Testis (tissue), 2 donors: ENCODE measurements at regions not wholly inside any gene's neighbourhood (a gene's known extent, or its start where the extent isn't known, plus 50 kb on each side); places are given as distances from the start of the nearest gene placed in this dataset.

Experiments
- DNase-seq: peaks from one replicate; pipeline ENCODE4 v3.0.0-alpha.2; 2019
- H3K27ac ChIP-seq, 2 donors: fragments of 200-600 bp; sonication (generic); one replicate each; pipeline ENCODE4 v1.5.1; 2019
- H3K27me3 ChIP-seq: fragments of 200-600 bp; sonication (generic); one replicate; pipeline ENCODE4 v1.5.1; 2019
- H3K36me3 ChIP-seq: fragments of 200-600 bp; sonication (generic); one replicate; pipeline ENCODE4 v1.5.1; 2017; ENCODE audit warnings: low read depth; ENCODE audit errors: missing control alignments
- H3K4me1 ChIP-seq: fragments of 200-600 bp; sonication (generic); one replicate; pipeline ENCODE4 v1.5.1; 2019
- H3K4me3 ChIP-seq, 2 donors: fragments of 200-600 bp; sonication (generic); one replicate each; pipeline ENCODE4 v1.5.1; 2017 to 2019
- H3K9me3 ChIP-seq: fragments of 200-600 bp; sonication (generic); one replicate; pipeline ENCODE4 v1.5.1; 2017
- CTCF ChIP-seq, 3 experiments: fragments of 450-650 bp in 2 of 3; fragments of 200-600 bp in 1 of 3; sonication (generic) in 1 of 3; IDR thresholded peaks; one replicate each; pipeline ENCODE4 v1.5.1; 2016 to 2019; ENCODE audit warnings: antibody characterized with exemption in 3 of 3, mild to moderate bottlenecking in 2 of 3, moderate library complexity in 1 of 3
- POLR2A ChIP-seq: fragments of 450-650 bp; IDR thresholded peaks from one replicate; pipeline ENCODE4 v1.6.1; 2017; ENCODE audit warnings: antibody characterized with exemption, mild to moderate bottlenecking, moderate library complexity
- WGBS, 2 donors: methylation state at CpG; one replicate each; pipeline ENCODE4 v1.1.5; 2018; 5-methylcytosine and 5-hydroxymethylcytosine counted together
- intact Hi-C: fragments of 100-400 bp; cut with DNase I; formaldehyde crosslinking; loops from one replicate; pipeline ENCODE4 v1.15.1; 2023; ENCODE audit warnings: low total_unique reads

DNA sequence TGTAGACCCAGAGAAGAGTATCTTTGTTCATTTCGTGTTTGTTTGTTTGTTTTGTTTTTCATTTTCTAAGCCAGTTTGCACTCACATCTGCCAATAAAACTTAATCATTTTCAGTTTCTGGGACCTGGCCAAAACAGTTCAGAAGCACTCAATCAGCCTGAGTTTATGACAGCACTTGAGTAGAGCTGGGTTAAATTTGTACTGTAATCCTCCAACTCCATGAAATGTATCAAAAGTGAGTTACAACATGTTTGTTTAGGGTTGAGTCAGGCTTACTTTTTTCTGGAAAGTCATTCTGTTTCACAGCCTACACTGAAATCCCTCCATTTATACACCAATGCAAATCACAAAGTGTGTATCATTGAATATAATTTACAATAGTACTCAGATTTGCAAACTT, 91.9 kb downstream of the ZWINT start:
- Histone ChIP-seq H3K9me3 (no peaks in the 10 kb centered on the region), H3K4me3 (no peak overlapping the region), H3K4me1 (no peaks in the 10 kb centered on the region), H3K27ac (no peak overlapping the region), H3K36me3 (no peaks in the 10 kb centered on the region), H3K27me3 (no peaks in the 10 kb centered on the region)
- no peak for DNase-seq
- TF ChIP-seq POLR2A, result no peak
- TF ChIP-seq CTCF (IDR thresholded peaks at IDR 0.05), result no peak
- intact Hi-C loops, result no loop called here
- 47 to 59% methylated on average over 1 of the region's 1 CpG for WGBS, 2 donors

GRCh38 chr10:56266120-56266519, 94.9 kb downstream of the ZWINT start:
- intact Hi-C loops, result no loop called here

GRCh38 chr10:56258991-56259390, 102.1 kb downstream of the ZWINT start:
- no peaks in the 10 kb centered on the region for H3K4me1 ChIP-seq
- intact Hi-C loops, result no loop called here
- no peaks in the 10 kb centered on the region for H3K36me3 ChIP-seq
- DNase-seq, result no peak
- no peak overlapping the region for H3K27ac ChIP-seq
- H3K27me3 ChIP-seq, result no peaks in the 10 kb centered on the region
- H3K9me3 ChIP-seq, result no peaks in the 10 kb centered on the region
- H3K4me3 ChIP-seq, result no peak overlapping the region
- TF ChIP-seq POLR2A, result no peak
- TF ChIP-seq CTCF (IDR thresholded peaks at IDR 0.05), result no peak

More at GRCh38 chr10:56266120-56266519, 94.9 kb downstream of the ZWINT start:
- TF ChIP-seq POLR2A (no peak), CTCF (IDR thresholded peaks at IDR 0.05) (no peak)
- WGBS, 2 donors, result 92 to 94% methylated on average over 1 of the region's 1 CpG
- H3K4me3 ChIP-seq, result no peak overlapping the region
- no peak for DNase-seq
- H3K4me1 ChIP-seq, result no peaks in the 10 kb centered on the region
- no peak overlapping the region for H3K27ac ChIP-seq
- no peaks in the 10 kb centered on the region for H3K36me3 ChIP-seq
- H3K27me3 ChIP-seq, result no peaks in the 10 kb centered on the region
- H3K9me3 ChIP-seq, result no peaks in the 10 kb centered on the region

DNA sequence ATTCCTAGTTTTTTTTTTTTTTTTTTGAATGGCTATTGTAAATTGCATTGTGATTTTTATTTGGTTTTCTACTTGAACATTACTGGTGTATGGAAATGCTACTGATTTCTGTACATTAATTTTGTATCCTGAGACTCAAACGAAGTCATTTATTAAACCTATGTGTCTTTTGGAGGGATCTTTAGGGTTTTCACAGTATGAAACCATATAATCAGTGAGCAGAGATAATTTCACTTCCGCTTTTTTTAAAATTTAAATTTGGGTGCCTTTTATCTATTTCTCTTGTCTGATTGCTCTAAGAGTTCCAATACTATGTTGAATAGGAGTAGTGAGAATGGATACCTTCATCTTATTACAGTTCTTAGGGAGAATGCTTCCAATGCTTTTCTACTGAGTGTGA, 102.7 kb downstream of the ZWINT start:
- Histone ChIP-seq H3K27ac (no peak overlapping the region), H3K4me3 (no peak overlapping the region), H3K4me1 (no peaks in the 10 kb centered on the region), H3K36me3 (no peaks in the 10 kb centered on the region), H3K27me3 (no peaks in the 10 kb centered on the region), H3K9me3 (no peaks in the 10 kb centered on the region)
- TF ChIP-seq CTCF (IDR thresholded peaks at IDR 0.05) (no peak), POLR2A (no peak)
- WGBS, 2 donors, result 71 to 82% methylated on average over 2 of the region's 2 CpGs
- intact Hi-C loops, result no loop called here
- DNase-seq, result no peak

- no peak overlapping the region for H3K4me3 ChIP-seq
- WGBS, 2 donors, result 97 to 100% methylated on average over 5 to 8 of the region's 8 CpGs
- intact Hi-C loops, result no loop called here
- no peaks in the 10 kb centered on the region for H3K4me1 ChIP-seq
- no peak overlapping the region for H3K27ac ChIP-seq
- no peak for TF ChIP-seq POLR2A
- TF ChIP-seq CTCF (IDR thresholded peaks at IDR 0.05), result no peak
- no peaks in the 10 kb centered on the region for H3K36me3 ChIP-seq
- H3K9me3 ChIP-seq, result no peaks in the 10 kb centered on the region
- H3K27me3 ChIP-seq, result no peaks in the 10 kb centered on the region
- no peak for DNase-seq
These were observed 105.8 kb downstream of the ZWINT start for GRCh38 chr10:56255298-56255697.
